ENCODE measurements at regions not wholly inside any gene's neighbourhood (a gene's known extent, or its start where the extent isn't known, plus 50 kb on each side); places are given as distances from the start of the nearest gene placed in this dataset.

GRCh38 chr6:169341706-169342105, 88.1 kb upstream of the THBS2 start:
- no peak overlapping the region for H3K9ac ChIP-seq (replicated peaks; ENCODE audit: extremely low read depth, insufficient read depth, low read length)
- DNase-seq (ENCODE audit: low read depth, low spot score) (no peak), FAIRE-seq (no peak)
- no TSS peak for BruUV-seq (replicated peaks)
- no peaks in the 10 kb centered on the region for H3K4me1 ChIP-seq (ENCODE audit: control insufficient read depth, extremely low read depth, insufficient read depth, low read length)
- no peak overlapping the region for H3K4me3 ChIP-seq (replicated peaks in 1 of 3; ENCODE audit: insufficient read depth in 1 of 3, low read depth in 1 of 3, low read length in 3 of 3)
- intact Hi-C loops (cut with micrococcal nuclease): no loop called here
- no peaks in the 10 kb centered on the region for H3K9me3 ChIP-seq (replicated peaks; ENCODE audit: control insufficient read depth, insufficient read depth, low read length)
- H3K27me3 ChIP-seq (ENCODE audit: control insufficient read depth in 2 of 2, insufficient read depth in 2 of 2, low read length in 2 of 2): no peaks in the 10 kb centered on the region
- ChIA-PET CTCF (no interaction called here), POLR2A (no interaction called here)
- no peaks in the 10 kb centered on the region for H3K79me2 ChIP-seq (ENCODE audit: control insufficient read depth, insufficient read depth, low read length)
- no peak overlapping the region for H3K27ac ChIP-seq (ENCODE audit: insufficient read depth, low read depth, low read length)
- dilution Hi-C loops (cut with MboI; ENCODE audit: extremely low pct_ligation_motif_present, low sequenced_read_pairs): no loop called here
- no peaks in the 10 kb centered on the region for H3K36me3 ChIP-seq (ENCODE audit: control insufficient read depth in 2 of 2, extremely low read depth in 1 of 2, insufficient read depth in 2 of 2, low read length in 2 of 2)
- H2AFZ ChIP-seq (ENCODE audit: low read depth, low read length): no peak overlapping the region
- no peaks in the 10 kb centered on the region for H3K9me1 ChIP-seq (replicated peaks; ENCODE audit: control insufficient read depth, extremely low read depth, insufficient read depth, low read length)
- H4K20me1 ChIP-seq (replicated peaks; ENCODE audit: control insufficient read depth, extremely low read depth, insufficient read depth, low read length): no peaks in the 10 kb centered on the region
- TF ChIP-seq POLR2A (IDR thresholded peaks at IDR 0.05; ENCODE audit: low read depth, low read length): no peak
- TF ChIP-seq MYC (IDR thresholded peaks at IDR 0.05; ENCODE audit: low read depth, low read length): no peak
- no peak for TF ChIP-seq JUN (IDR thresholded peaks at IDR 0.05; ENCODE audit: borderline replicate concordance, insufficient read depth, insufficient read length, low read depth)
- no peak for TF ChIP-seq FOS (IDR thresholded peaks at IDR 0.05; ENCODE audit: borderline replicate concordance, insufficient read depth, low read length)
- TF ChIP-seq GATA2 (IDR thresholded peaks at IDR 0.05; ENCODE audit: insufficient read depth, insufficient read length, low read depth, low read length): no peak
- no peak for TF ChIP-seq POLR2AphosphoS5 (IDR thresholded peaks at IDR 0.05; ENCODE audit: insufficient read depth, low read depth, low read length)
- TF ChIP-seq, protein P1, sequence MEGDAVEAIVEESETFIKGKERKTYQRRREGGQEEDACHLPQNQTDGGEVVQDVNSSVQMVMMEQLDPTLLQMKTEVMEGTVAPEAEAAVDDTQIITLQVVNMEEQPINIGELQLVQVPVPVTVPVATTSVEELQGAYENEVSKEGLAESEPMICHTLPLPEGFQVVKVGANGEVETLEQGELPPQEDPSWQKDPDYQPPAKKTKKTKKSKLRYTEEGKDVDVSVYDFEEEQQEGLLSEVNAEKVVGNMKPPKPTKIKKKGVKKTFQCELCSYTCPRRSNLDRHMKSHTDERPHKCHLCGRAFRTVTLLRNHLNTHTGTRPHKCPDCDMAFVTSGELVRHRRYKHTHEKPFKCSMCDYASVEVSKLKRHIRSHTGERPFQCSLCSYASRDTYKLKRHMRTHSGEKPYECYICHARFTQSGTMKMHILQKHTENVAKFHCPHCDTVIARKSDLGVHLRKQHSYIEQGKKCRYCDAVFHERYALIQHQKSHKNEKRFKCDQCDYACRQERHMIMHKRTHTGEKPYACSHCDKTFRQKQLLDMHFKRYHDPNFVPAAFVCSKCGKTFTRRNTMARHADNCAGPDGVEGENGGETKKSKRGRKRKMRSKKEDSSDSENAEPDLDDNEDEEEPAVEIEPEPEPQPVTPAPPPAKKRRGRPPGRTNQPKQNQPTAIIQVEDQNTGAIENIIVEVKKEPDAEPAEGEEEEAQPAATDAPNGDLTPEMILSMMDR (IDR thresholded peaks at IDR 0.05; ENCODE audit: extremely low read depth in 1 of 2, insufficient read depth in 1 of 2, low read depth in 1 of 2, low read length in 2 of 2): no peak
- TF ChIP-seq, protein P2, sequence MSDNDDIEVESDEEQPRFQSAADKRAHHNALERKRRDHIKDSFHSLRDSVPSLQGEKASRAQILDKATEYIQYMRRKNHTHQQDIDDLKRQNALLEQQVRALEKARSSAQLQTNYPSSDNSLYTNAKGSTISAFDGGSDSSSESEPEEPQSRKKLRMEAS (IDR thresholded peaks at IDR 0.05; ENCODE audit: insufficient read depth, insufficient read length): no peak
- no peak for TF ChIP-seq EZH2 (IDR thresholded peaks at IDR 0.05; ENCODE audit: borderline replicate concordance, low read depth, low read length, severe bottlenecking)
- no peak overlapping the region for H3K4me2 ChIP-seq (ENCODE audit: insufficient read depth, low read length)

Data from endothelial cell of umbilical vein (primary cell).